ENCODE measurements at regions not wholly inside any gene's neighbourhood (a gene's known extent, or its start where the extent isn't known, plus 50 kb on each side); places are given as distances from the start of the nearest gene placed in this dataset.

- no peak for TF ChIP-seq CTCF (IDR thresholded peaks at IDR 0.05)
- no peak for TF ChIP-seq POLR2A (IDR thresholded peaks at IDR 0.05)
These were observed 230.5 kb downstream of the MYCN start for GRCh38 chr2:16170675-16171424.
